Stomach smooth muscle (tissue), 2 donors: ENCODE measurements at regions not wholly inside any gene's neighbourhood (a gene's known extent, or its start where the extent isn't known, plus 50 kb on each side); places are given as distances from the start of the nearest gene placed in this dataset.
"Not testable (repeated sequence)": the region's sequence is repeated elsewhere in the genome, so short reads cannot be mapped to it uniquely, and the experiment has no call there.

Experiments
- H3K27ac ChIP-seq: one replicate; pipeline ENCODE4 v1.7.0; 2013; ENCODE audit warnings: mild to moderate bottlenecking, low read length, inconsistent platforms
- H3K27me3 ChIP-seq, 2 donors: one replicate each; pipeline ENCODE4 v1.7.0; 2013; ENCODE audit warnings: low read length in 2 of 2; ENCODE audit not compliant: insufficient read depth in 2 of 2, control insufficient read depth in 1 of 2
- H3K36me3 ChIP-seq, 2 donors: one replicate each; pipeline ENCODE4 v1.7.0; 2013; ENCODE audit warnings: low read length in 2 of 2; ENCODE audit not compliant: control insufficient read depth in 2 of 2, insufficient read depth in 2 of 2
- H3K4me1 ChIP-seq: one replicate; pipeline ENCODE4 v1.7.0; 2013; ENCODE audit warnings: low read length; ENCODE audit not compliant: control insufficient read depth, insufficient read depth
- H3K4me3 ChIP-seq, 2 donors: one replicate each; pipeline ENCODE4 v1.7.0; 2013; ENCODE audit warnings: low read length in 2 of 2
- H3K9ac ChIP-seq, 2 donors: one replicate each; pipeline ENCODE4 v1.7.0; 2013; ENCODE audit warnings: low read length in 2 of 2, mild to moderate bottlenecking in 1 of 2
- H3K9me3 ChIP-seq, 2 donors: one replicate each; pipeline ENCODE4 v1.7.0; 2013; ENCODE audit warnings: low read length in 2 of 2; ENCODE audit not compliant: control insufficient read depth in 2 of 2
- donor health status: healthy.
- donor health status: Pancreatic carcinoma.

DNA sequence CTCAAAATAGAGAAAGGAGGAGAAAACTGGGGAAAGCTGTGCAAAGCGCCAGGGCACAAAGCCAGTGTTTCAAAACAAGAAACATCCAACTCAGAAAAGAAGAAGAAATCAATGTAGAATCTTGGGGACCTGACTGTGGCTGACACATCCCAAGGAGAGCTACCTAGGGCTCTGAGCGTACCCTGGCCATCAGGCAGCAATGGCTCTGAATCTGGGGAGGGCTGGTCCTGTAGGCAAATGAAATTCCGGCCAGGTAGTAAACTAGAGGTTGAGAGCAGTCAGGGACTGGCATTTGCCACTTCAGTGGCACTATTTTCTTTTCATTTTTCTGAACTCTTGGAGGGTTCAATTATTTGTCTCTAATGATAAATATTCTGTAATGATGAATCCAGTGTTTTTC, 525.8 kb downstream of the STK39 start:
- no peak overlapping the region for H3K9ac ChIP-seq
- H3K4me1 ChIP-seq, result no peaks in the 10 kb centered on the region
- no peaks in the 10 kb centered on the region for H3K36me3 ChIP-seq
- H3K9me3 ChIP-seq, result no peaks in the 10 kb centered on the region
- H3K27me3 ChIP-seq, result no peaks in the 10 kb centered on the region
- H3K27ac ChIP-seq, result no peak overlapping the region
- H3K4me3 ChIP-seq, result no peak overlapping the region

GRCh38 chr2:167719410-167719809, 528.0 kb downstream of the STK39 start:
- Histone ChIP-seq H3K27me3 (no peaks in the 10 kb centered on the region), H3K4me1 (no peaks in the 10 kb centered on the region), H3K4me3 (no peak overlapping the region)

DNA sequence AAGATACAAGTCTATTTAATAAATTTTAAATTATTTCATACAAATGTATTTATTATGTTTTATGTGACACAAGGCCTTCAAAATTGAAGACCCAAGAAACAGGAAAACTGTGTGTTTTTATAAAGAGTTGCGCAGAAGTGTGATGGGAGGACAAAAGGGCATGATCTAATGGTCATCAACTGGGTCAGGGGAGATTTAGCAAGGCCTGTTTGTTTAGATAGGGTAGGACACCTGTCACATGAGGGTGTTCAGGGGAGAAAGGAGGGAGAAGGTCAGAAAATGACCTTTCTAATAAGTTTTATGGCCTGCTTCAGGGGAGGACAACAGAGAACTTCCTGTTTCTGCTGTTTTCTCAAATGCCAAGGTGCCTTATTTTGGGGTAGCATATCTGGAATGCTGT, 528.8 kb downstream of the STK39 start:
- Histone ChIP-seq H3K27me3 (no peaks in the 10 kb centered on the region), H3K27ac (no peak overlapping the region), H3K9me3 (no peaks in the 10 kb centered on the region), H3K4me3 (no peak overlapping the region), H3K9ac (no peak overlapping the region), H3K36me3 (no peaks in the 10 kb centered on the region), H3K4me1 (no peaks in the 10 kb centered on the region)

More at GRCh38 chr2:167719410-167719809, 528.0 kb downstream of the STK39 start:
- H3K9me3 ChIP-seq, result no peaks in the 10 kb centered on the region
- H3K36me3 ChIP-seq, result no peaks in the 10 kb centered on the region
- no peak overlapping the region for H3K27ac ChIP-seq
- no peak overlapping the region for H3K9ac ChIP-seq

GRCh38 chr2:167715932-167716331, 531.5 kb downstream of the STK39 start:
- H3K36me3 ChIP-seq, result no peaks in the 10 kb centered on the region
- no peaks in the 10 kb centered on the region for H3K27me3 ChIP-seq
- H3K9ac ChIP-seq, result no peak overlapping the region
- H3K9me3 ChIP-seq, result no peaks in the 10 kb centered on the region
- H3K4me1 ChIP-seq, result no peaks in the 10 kb centered on the region
- no peak overlapping the region for H3K4me3 ChIP-seq
- no peak overlapping the region for H3K27ac ChIP-seq

DNA sequence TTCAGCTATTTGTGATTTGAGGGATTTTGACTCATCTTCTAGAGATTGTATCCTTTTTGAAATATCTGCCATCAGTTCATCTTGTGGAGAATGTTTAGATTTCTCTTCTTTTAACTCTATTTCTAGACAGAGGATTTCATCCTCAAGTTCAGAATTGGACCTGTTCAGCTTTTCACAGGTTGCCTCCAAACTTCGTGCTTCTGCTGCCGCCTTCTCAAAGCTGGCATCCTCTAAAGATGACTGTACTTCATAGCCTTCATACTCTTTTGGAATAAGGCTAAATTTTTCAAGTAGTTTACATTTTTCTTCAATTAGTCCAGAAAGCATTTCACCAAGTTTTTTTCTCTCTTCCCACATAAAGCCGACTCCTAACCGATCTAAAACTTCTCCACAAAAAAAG, 531.9 kb downstream of the STK39 start:
- not testable (repeated sequence) for H3K27me3 ChIP-seq, H3K9me3 ChIP-seq, H3K4me3 ChIP-seq, H3K36me3 ChIP-seq, H3K27ac ChIP-seq, H3K9ac ChIP-seq, H3K4me1 ChIP-seq

GRCh38 chr2:167712275-167712674, 535.1 kb downstream of the STK39 start:
- Histone ChIP-seq H3K9me3 (no peaks in the 10 kb centered on the region), H3K27me3 (no peaks in the 10 kb centered on the region), H3K4me1 (no peaks in the 10 kb centered on the region), H3K27ac (no peak overlapping the region), H3K9ac (no peak overlapping the region), H3K4me3 (no peak overlapping the region), H3K36me3 (no peaks in the 10 kb centered on the region)

GRCh38 chr2:167708998-167709397, 538.4 kb downstream of the STK39 start:
- no peaks in the 10 kb centered on the region for H3K9me3 ChIP-seq
- H3K4me1 ChIP-seq, result no peaks in the 10 kb centered on the region
- no peaks in the 10 kb centered on the region for H3K27me3 ChIP-seq

DNA sequence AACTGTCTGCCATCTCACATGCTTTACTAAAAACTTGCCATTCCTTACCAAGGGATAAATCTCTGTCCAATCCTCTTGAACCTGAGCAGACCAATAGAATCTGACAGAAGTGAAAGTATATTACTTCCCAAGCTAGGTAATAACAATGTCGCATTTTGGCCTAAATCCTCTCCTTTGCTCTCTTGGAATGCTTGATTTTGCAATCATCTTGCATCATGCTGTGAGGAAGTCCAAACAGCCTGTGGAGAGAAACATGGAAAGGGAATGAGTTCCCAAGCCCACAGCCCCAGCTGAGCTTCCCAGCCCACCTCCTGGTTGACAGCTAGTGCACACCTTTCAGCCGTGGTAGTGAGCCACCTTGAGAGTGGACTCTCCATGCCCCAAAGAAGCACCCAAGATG, 540.6 kb downstream of the STK39 start:
- no peak overlapping the region for H3K9ac ChIP-seq
- no peak overlapping the region for H3K27ac ChIP-seq
- H3K27me3 ChIP-seq, result no peaks in the 10 kb centered on the region
- no peaks in the 10 kb centered on the region for H3K36me3 ChIP-seq
- H3K9me3 ChIP-seq, result no peaks in the 10 kb centered on the region
- H3K4me1 ChIP-seq, result no peaks in the 10 kb centered on the region
- no peak overlapping the region for H3K4me3 ChIP-seq

More at GRCh38 chr2:167708998-167709397, 538.4 kb downstream of the STK39 start:
- H3K27ac ChIP-seq, result no peak overlapping the region
- H3K36me3 ChIP-seq, result no peaks in the 10 kb centered on the region
- H3K9ac ChIP-seq, result no peak overlapping the region
- H3K4me3 ChIP-seq, result no peak overlapping the region

DNA sequence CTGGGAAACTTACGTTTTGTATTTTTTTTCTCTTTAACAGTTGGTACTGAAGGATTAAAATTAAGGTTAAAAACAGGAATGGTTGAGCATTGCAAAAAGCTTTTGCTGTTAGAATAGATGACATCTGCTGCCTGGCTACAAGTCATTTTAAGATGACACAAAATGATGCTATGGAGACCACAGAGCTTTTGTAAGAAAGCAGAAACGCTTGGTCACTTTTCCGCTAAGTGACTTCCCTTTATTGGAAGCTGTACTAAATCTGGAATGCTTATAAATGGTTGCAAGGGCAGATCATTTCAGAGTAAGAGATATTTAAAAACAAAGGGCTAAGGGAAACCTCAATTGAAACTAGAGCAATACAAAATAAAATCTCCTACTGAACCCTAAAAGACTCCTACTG, 544.0 kb downstream of the STK39 start:
- H3K27ac ChIP-seq, result no peak overlapping the region
- H3K4me3 ChIP-seq, result no peak overlapping the region
- no peaks in the 10 kb centered on the region for H3K27me3 ChIP-seq
- H3K9me3 ChIP-seq, result peaks cover 0 to 3% of the 10 kb centered on the region in 2 donors
- no peak overlapping the region for H3K9ac ChIP-seq
- H3K36me3 ChIP-seq, result no peaks in the 10 kb centered on the region
- no peaks in the 10 kb centered on the region for H3K4me1 ChIP-seq

GRCh38 chr2:167702227-167702626, 545.2 kb downstream of the STK39 start:
- Histone ChIP-seq H3K36me3 (no peaks in the 10 kb centered on the region), H3K4me3 (no peak overlapping the region), H3K27ac (no peak overlapping the region), H3K4me1 (no peaks in the 10 kb centered on the region), H3K27me3 (no peaks in the 10 kb centered on the region), H3K9me3 (peaks cover 0 to 3% of the 10 kb centered on the region in 2 donors), H3K9ac (no peak overlapping the region)

DNA sequence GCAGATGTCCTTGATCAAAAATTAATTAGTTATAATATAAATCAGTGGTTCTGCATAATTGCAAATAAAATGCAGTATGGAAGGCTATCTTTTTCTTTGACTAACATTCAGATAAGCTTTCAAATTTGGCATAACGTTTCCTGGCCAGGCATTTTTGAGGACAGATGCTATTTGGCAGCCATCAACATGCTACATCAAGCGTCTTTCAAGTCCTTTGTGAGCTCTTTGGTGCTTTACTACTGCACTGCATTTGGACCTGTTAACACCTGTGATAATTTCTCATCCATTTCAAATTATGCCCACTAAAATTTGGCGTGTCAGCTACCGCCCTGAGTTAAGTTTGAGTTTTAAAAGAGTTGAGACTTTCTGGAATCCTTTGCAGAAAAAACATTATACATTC, 545.7 kb downstream of the STK39 start:
- Histone ChIP-seq H3K27ac (no peak overlapping the region), H3K4me1 (no peaks in the 10 kb centered on the region), H3K27me3 (no peaks in the 10 kb centered on the region), H3K36me3 (no peaks in the 10 kb centered on the region), H3K4me3 (no peak overlapping the region), H3K9ac (no peak overlapping the region), H3K9me3 (peaks cover 0 to 3% of the 10 kb centered on the region in 2 donors)
